ENCODE measurements at regions not wholly inside any gene's neighbourhood (a gene's known extent, or its start where the extent isn't known, plus 50 kb on each side); places are given as distances from the start of the nearest gene placed in this dataset.

DNA sequence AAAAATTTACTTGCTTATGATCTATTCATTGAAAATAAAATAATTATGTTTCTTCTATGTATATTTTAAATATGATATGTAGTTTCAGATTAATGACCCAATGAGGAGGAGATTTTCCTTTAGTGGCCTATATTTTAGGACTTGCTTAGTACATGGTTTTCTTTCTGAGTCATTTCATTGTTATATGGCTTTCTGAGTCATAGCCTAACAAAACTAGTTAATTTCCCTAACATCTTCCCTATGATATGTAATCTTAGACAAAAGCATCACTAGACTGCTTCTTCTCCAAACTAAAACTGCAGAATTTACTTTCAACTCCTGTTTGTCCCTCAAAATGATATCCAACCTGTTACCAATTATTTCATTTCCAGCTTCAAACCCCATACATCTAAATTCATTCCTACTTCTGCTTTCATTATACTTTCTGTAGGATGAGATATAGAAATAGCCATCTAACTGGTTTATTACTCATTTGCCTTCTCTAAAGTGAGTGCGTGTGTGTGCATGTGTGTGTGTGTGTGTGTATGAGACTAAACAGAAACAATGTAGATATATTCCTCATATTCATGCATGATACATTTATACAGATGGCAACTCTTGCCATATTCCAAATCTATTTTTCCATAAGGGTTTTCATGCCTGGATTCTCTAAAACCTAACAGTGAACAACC, 915.0 kb upstream of the GBE1 start:
- TF ChIP-seq EZH2 (IDR thresholded peaks at IDR 0.05; ENCODE audit: insufficient read depth, poor library complexity, severe bottlenecking) = no peak
- TF ChIP-seq EZH2phosphoT487 (IDR thresholded peaks at IDR 0.05; ENCODE audit: insufficient read depth, low read depth) = no peak
